Testis (tissue), 2 donors: ENCODE measurements at regions not wholly inside any gene's neighbourhood (a gene's known extent, or its start where the extent isn't known, plus 50 kb on each side); places are given as distances from the start of the nearest gene placed in this dataset.

Source experiments
- POLR2A ChIP-seq: fragments of 450-650 bp; IDR thresholded peaks from one replicate; pipeline ENCODE4 v1.6.1; 2017; ENCODE audit warnings: antibody characterized with exemption, mild to moderate bottlenecking, moderate library complexity
- TF ChIP-seq, protein P1 (sequence below), 3 experiments: fragments of 450-650 bp in 2 of 3; fragments of 200-600 bp in 1 of 3; sonication (generic) in 1 of 3; IDR thresholded peaks; one replicate each; pipeline ENCODE4 v1.5.1; 2016 to 2019; ENCODE audit warnings: antibody characterized with exemption in 3 of 3, mild to moderate bottlenecking in 2 of 3, moderate library complexity in 1 of 3

DNA sequence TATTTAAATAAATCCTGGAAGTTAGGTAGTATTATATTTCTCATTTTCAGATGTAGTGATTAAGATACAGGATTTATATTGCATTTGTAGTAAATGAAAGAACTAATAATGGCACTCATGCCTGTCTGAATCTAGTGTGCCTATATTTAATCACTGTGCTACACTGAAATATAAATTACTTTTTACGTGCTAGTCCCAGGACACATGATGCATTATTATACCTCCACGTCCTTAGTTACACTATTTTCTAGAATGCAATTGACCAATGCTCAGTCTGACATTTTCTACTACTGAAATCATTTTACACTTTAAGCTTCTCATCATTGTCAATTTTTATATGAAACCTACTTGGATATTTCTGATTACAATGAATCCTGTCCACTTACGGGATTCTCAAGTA, 80.9 kb upstream of the TMEFF2 start:
- TF ChIP-seq, protein P1, sequence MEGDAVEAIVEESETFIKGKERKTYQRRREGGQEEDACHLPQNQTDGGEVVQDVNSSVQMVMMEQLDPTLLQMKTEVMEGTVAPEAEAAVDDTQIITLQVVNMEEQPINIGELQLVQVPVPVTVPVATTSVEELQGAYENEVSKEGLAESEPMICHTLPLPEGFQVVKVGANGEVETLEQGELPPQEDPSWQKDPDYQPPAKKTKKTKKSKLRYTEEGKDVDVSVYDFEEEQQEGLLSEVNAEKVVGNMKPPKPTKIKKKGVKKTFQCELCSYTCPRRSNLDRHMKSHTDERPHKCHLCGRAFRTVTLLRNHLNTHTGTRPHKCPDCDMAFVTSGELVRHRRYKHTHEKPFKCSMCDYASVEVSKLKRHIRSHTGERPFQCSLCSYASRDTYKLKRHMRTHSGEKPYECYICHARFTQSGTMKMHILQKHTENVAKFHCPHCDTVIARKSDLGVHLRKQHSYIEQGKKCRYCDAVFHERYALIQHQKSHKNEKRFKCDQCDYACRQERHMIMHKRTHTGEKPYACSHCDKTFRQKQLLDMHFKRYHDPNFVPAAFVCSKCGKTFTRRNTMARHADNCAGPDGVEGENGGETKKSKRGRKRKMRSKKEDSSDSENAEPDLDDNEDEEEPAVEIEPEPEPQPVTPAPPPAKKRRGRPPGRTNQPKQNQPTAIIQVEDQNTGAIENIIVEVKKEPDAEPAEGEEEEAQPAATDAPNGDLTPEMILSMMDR (IDR thresholded peaks at IDR 0.05), result no peak
- no peak for TF ChIP-seq POLR2A
